Neural cell (in vitro differentiated cells): ENCODE measurements at regions not wholly inside any gene's neighbourhood (a gene's known extent, or its start where the extent isn't known, plus 50 kb on each side); places are given as distances from the start of the nearest gene placed in this dataset.

ENCODE experiments used
- H2AFZ ChIP-seq: fragments of 200-600, 300-800 bp; sonication (generic), shearing (Covaris generic); 2 replicates; pipeline ENCODE4 v1.6.0; 2014; ENCODE audit warnings: low read depth, mild to moderate bottlenecking, antibody characterized with exemption, low read length, moderate library complexity
- H3F3A ChIP-seq: fragments of 200-600 bp; shearing (Covaris generic); 2 replicates; pipeline ENCODE4 v1.6.1; 2016; ENCODE audit warnings: mild to moderate bottlenecking, moderate library complexity, mixed read lengths, antibody characterized with exemption, low read length; ENCODE audit not compliant: insufficient read depth, poor library complexity, severe bottlenecking
- H3K27ac ChIP-seq: fragments of 200-600, 300-800 bp; sonication (generic), shearing (Covaris generic); 2 replicates; pipeline ENCODE4 v1.5.1; 2014; ENCODE audit warnings: mild to moderate bottlenecking, low read length, moderate library complexity
- H3K27me3 ChIP-seq: fragments of 300-800, 200-600 bp; sonication (generic), shearing (Covaris generic); 2 replicates; pipeline ENCODE4 v1.6.0; 2014; ENCODE audit warnings: mild to moderate bottlenecking, low read depth, low read length, moderate library complexity; ENCODE audit not compliant: insufficient read depth
- H3K36me3 ChIP-seq: fragments of 300-800, 200-600 bp; sonication (generic), shearing (Covaris generic); 2 replicates; pipeline ENCODE4 v1.5.1; 2014; ENCODE audit warnings: mild to moderate bottlenecking, antibody characterized with exemption, low read length, moderate library complexity; ENCODE audit not compliant: insufficient read depth
- H3K4me2 ChIP-seq: fragments of 300-800, 200-600 bp; sonication (generic), shearing (Covaris generic); 2 replicates; pipeline ENCODE4 v1.6.0; 2014; ENCODE audit warnings: mild to moderate bottlenecking, low read length
- H3K4me3 ChIP-seq: fragments of 300-800, 200-600 bp; sonication (generic), shearing (Covaris generic); 2 replicates; pipeline ENCODE4 v1.5.1; 2014; ENCODE audit warnings: mild to moderate bottlenecking, low read length, moderate library complexity
- H3K79me2 ChIP-seq: fragments of 200-600 bp; shearing (Covaris generic); replicated peaks from 2 replicates; pipeline ENCODE4 v1.6.0; 2014; ENCODE audit warnings: mild to moderate bottlenecking, low read length, moderate library complexity; ENCODE audit not compliant: insufficient read depth
- H3K9ac ChIP-seq: fragments of 300-800, 200-600 bp; sonication (generic), shearing (Covaris generic); 2 replicates; pipeline ENCODE4 v1.6.1; 2016; ENCODE audit warnings: mild to moderate bottlenecking, low read length, mixed read lengths
- H3K9me2 ChIP-seq: fragments of 200-600 bp; shearing (Covaris generic); 2 replicates; pipeline ENCODE4 v1.6.1; 2016; ENCODE audit warnings: mild to moderate bottlenecking, low read length, mixed read lengths; ENCODE audit not compliant: insufficient read depth
- H3K9me3 ChIP-seq: fragments of 200-600, 300-800 bp; sonication (generic), shearing (Covaris generic); 2 replicates; pipeline ENCODE4 v1.6.1; 2016; ENCODE audit warnings: mild to moderate bottlenecking, mixed run types, low read length, moderate library complexity, mixed read lengths
- H4K20me1 ChIP-seq: fragments of 200-600 bp; shearing (Covaris generic); 2 replicates; pipeline ENCODE4 v1.6.1; 2016; ENCODE audit warnings: mild to moderate bottlenecking, mixed run types; ENCODE audit not compliant: insufficient read depth
- EP300 ChIP-seq: fragments of 450-650 bp; conservative IDR thresholded peaks from 2 replicates; pipeline ENCODE4 v1.6.1; 2014; ENCODE audit warnings: antibody characterized with exemption, mild to moderate bottlenecking, moderate library complexity; ENCODE audit not compliant: poor library complexity, severe bottlenecking
- EZH2 ChIP-seq: fragments of 200-600, 300-800 bp; shearing (Covaris generic), sonication (generic); IDR thresholded peaks from 2 replicates; pipeline ENCODE4 v1.6.1; 2014; ENCODE audit warnings: antibody characterized with exemption, low read length, borderline replicate concordance, mild to moderate bottlenecking; ENCODE audit not compliant: insufficient read depth, poor library complexity, severe bottlenecking
- MXI1 ChIP-seq: fragments of 450-650 bp; conservative IDR thresholded peaks from 2 replicates; pipeline ENCODE4 v1.6.1; 2014; ENCODE audit warnings: antibody characterized with exemption, mild to moderate bottlenecking; ENCODE audit not compliant: poor library complexity, severe bottlenecking
- SMC3 ChIP-seq: fragments of 450-650 bp; conservative IDR thresholded peaks from 2 replicates; pipeline ENCODE4 v1.6.1; 2014; ENCODE audit warnings: antibody characterized with exemption, mild to moderate bottlenecking, moderate library complexity; ENCODE audit not compliant: poor library complexity
- TAF1 ChIP-seq: IDR thresholded peaks from 2 replicates; pipeline ENCODE4 v1.6.1; 2012; ENCODE audit warnings: low read depth
- TF ChIP-seq, protein P1 (sequence below): IDR thresholded peaks from 2 replicates; pipeline ENCODE4 v1.6.1; 2012; ENCODE audit warnings: borderline replicate concordance
- TF ChIP-seq, protein P2 (sequence below): fragments of 450-650 bp; IDR thresholded peaks from 2 replicates; pipeline ENCODE4 v1.5.1; 2014; ENCODE audit warnings: antibody characterized with exemption, mild to moderate bottlenecking, moderate library complexity; ENCODE audit not compliant: poor library complexity, severe bottlenecking

DNA sequence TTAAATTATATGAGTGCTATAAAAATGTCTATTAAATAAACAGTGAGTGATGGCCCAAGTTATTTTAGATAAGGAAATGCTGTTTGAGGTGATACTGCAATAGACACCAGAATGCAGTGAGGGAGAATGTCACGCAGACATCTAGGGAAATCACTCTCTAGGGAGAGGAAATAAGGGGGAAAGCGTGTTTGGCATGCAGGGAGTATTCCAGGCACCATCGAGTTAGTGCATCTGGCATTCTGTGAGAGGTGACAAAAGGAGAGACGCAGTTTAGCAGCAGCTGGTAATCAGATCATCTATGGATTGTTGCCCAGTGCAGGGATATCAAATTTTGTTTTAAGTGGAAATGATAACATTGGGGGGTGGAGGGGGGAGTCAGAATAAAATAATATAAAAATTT, 175.4 kb upstream of the NETO1 start:
- Histone ChIP-seq H3K9me3 (no peaks in the 10 kb centered on the region), H3K27me3 (no peaks in the 10 kb centered on the region), H2AFZ (no peak overlapping the region), H4K20me1 (no peaks in the 10 kb centered on the region), H3K9ac (no peak overlapping the region), H3K9me2 (no peaks in the 10 kb centered on the region), H3K36me3 (no peaks in the 10 kb centered on the region), H3K27ac (no peak overlapping the region), H3K4me2 (no peak overlapping the region), H3F3A (no peaks in the 10 kb centered on the region), H3K79me2 (no peaks in the 10 kb centered on the region), H3K4me3 (no peak overlapping the region)
- TF ChIP-seq SMC3 = no peak
- TF ChIP-seq, protein P1, sequence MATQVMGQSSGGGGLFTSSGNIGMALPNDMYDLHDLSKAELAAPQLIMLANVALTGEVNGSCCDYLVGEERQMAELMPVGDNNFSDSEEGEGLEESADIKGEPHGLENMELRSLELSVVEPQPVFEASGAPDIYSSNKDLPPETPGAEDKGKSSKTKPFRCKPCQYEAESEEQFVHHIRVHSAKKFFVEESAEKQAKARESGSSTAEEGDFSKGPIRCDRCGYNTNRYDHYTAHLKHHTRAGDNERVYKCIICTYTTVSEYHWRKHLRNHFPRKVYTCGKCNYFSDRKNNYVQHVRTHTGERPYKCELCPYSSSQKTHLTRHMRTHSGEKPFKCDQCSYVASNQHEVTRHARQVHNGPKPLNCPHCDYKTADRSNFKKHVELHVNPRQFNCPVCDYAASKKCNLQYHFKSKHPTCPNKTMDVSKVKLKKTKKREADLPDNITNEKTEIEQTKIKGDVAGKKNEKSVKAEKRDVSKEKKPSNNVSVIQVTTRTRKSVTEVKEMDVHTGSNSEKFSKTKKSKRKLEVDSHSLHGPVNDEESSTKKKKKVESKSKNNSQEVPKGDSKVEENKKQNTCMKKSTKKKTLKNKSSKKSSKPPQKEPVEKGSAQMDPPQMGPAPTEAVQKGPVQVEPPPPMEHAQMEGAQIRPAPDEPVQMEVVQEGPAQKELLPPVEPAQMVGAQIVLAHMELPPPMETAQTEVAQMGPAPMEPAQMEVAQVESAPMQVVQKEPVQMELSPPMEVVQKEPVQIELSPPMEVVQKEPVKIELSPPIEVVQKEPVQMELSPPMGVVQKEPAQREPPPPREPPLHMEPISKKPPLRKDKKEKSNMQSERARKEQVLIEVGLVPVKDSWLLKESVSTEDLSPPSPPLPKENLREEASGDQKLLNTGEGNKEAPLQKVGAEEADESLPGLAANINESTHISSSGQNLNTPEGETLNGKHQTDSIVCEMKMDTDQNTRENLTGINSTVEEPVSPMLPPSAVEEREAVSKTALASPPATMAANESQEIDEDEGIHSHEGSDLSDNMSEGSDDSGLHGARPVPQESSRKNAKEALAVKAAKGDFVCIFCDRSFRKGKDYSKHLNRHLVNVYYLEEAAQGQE = no peak
- TF ChIP-seq, protein P2, sequence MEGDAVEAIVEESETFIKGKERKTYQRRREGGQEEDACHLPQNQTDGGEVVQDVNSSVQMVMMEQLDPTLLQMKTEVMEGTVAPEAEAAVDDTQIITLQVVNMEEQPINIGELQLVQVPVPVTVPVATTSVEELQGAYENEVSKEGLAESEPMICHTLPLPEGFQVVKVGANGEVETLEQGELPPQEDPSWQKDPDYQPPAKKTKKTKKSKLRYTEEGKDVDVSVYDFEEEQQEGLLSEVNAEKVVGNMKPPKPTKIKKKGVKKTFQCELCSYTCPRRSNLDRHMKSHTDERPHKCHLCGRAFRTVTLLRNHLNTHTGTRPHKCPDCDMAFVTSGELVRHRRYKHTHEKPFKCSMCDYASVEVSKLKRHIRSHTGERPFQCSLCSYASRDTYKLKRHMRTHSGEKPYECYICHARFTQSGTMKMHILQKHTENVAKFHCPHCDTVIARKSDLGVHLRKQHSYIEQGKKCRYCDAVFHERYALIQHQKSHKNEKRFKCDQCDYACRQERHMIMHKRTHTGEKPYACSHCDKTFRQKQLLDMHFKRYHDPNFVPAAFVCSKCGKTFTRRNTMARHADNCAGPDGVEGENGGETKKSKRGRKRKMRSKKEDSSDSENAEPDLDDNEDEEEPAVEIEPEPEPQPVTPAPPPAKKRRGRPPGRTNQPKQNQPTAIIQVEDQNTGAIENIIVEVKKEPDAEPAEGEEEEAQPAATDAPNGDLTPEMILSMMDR = no peak
- TF ChIP-seq EZH2 = no peak
- no peak for TF ChIP-seq EP300

DNA sequence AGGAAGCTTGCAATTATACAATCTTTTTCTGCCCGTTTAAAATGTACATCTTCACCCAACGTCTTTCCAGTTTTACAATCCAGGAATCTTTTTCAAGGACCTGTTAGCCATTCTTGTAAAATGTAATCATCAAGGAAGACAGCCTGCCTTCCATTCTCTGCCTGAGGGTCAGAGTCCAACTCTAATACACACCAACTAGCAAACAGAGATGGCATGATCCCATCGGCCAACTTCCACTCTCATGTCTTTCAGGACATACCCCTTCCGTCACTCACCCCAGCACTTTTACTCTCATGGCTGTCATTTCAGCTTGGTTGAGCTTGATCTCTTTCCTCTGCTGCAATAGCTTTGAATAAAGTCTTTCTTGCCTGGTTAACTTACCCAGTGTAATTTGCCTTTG, 172.5 kb upstream of the NETO1 start:
- no peaks in the 10 kb centered on the region for H3F3A ChIP-seq
- no peaks in the 10 kb centered on the region for H3K27me3 ChIP-seq
- TF ChIP-seq TAF1 (no peak), EZH2 (no peak), MXI1 (no peak)
- TF ChIP-seq, protein P2 = no peak
- TF ChIP-seq, protein P1 = no peak
- no peaks in the 10 kb centered on the region for H4K20me1 ChIP-seq
- H3K27ac ChIP-seq = no peak overlapping the region
- H3K9me3 ChIP-seq = no peaks in the 10 kb centered on the region
- H3K4me3 ChIP-seq = no peak overlapping the region
- no peak overlapping the region for H2AFZ ChIP-seq
- no peaks in the 10 kb centered on the region for H3K36me3 ChIP-seq
- no peaks in the 10 kb centered on the region for H3K79me2 ChIP-seq
- no peak overlapping the region for H3K4me2 ChIP-seq
- no peaks in the 10 kb centered on the region for H3K9me2 ChIP-seq
- no peak overlapping the region for H3K9ac ChIP-seq
